WTC11 (cell line): ENCODE measurements at regions not wholly inside any gene's neighbourhood (a gene's known extent, or its start where the extent isn't known, plus 50 kb on each side); places are given as distances from the start of the nearest gene placed in this dataset.

Source experiments
- ATAC-seq: fragments of 200-7000 bp; cut with Tn5 transposase; 2 replicates; pipeline ENCODE4 v1.10.0; 2021; ENCODE audit warnings: mild to moderate bottlenecking, moderate library complexity
- CTCF ChIA-PET: fragments of 300-600 bp; sonication (Branson Sonifier 250); formaldehyde crosslinking; loops from one replicate; lab custom pipeline; 2021; ENCODE audit warnings: antibody characterized with exemption; lab: Charles Lee
- POLR2A ChIA-PET: fragments of 350-600 bp; sonication (Branson Sonifier 250); formaldehyde crosslinking; loops from one replicate; lab custom pipeline; 2021; ENCODE audit warnings: antibody characterized with exemption; lab: Charles Lee
- DNase-seq: peaks from one replicate; pipeline ENCODE4 v3.0.0; 2021; ENCODE audit warnings: low spot score
- H3K27ac Mint-ChIP-seq: 2 replicates; pipeline ENCODE4 v1.8.0; 2021; ENCODE audit warnings: mixed read lengths
- H3K27me3 Mint-ChIP-seq: 2 replicates; pipeline ENCODE4 v1.8.0; 2021; ENCODE audit warnings: low read depth, mild to moderate bottlenecking, moderate library complexity, mixed read lengths
- H3K36me3 Mint-ChIP-seq: 2 replicates; pipeline ENCODE4 v1.8.0; 2021; ENCODE audit warnings: mixed read lengths
- H3K4me1 Mint-ChIP-seq: 2 replicates; pipeline ENCODE4 v1.8.0; 2022; ENCODE audit warnings: mixed read lengths
- H3K4me3 Mint-ChIP-seq: 2 replicates; pipeline ENCODE4 v1.8.0; 2021; ENCODE audit warnings: mild to moderate bottlenecking, moderate library complexity, mixed read lengths
- H3K9me3 Mint-ChIP-seq: 2 replicates; pipeline ENCODE4 v1.8.0; 2021; ENCODE audit warnings: mixed read lengths
- ATF1 ChIP-seq: sonication (generic); formaldehyde crosslinking; IDR thresholded peaks from 2 replicates; pipeline ENCODE4 v1.8.1; 2023; ENCODE audit warnings: mild to moderate bottlenecking, moderate library complexity, missing genetic modification reagents
- ETV6 ChIP-seq: sonication (generic); formaldehyde crosslinking; IDR thresholded peaks from 2 replicates; pipeline ENCODE4 v1.8.1; 2022; ENCODE audit warnings: mild to moderate bottlenecking, missing genetic modification reagents
- KAT7 ChIP-seq: sonication (generic); formaldehyde crosslinking; IDR thresholded peaks from 2 replicates; pipeline ENCODE4 v1.8.1; 2023; ENCODE audit warnings: missing genetic modification reagents, mild to moderate bottlenecking, borderline replicate concordance
- MXD4 ChIP-seq: fragments of 250-450 bp; sonication (Bioruptor Pico); IDR thresholded peaks from 2 replicates; pipeline ENCODE4 v1.8.0; 2021; ENCODE audit warnings: mild to moderate bottlenecking, moderate library complexity, borderline replicate concordance
- MYBL2 ChIP-seq: sonication (generic); formaldehyde crosslinking; IDR thresholded peaks from 2 replicates; pipeline ENCODE4 v1.8.1; 2023; ENCODE audit warnings: mild to moderate bottlenecking, moderate library complexity, missing genetic modification reagents
- SMAD4 ChIP-seq: sonication (generic); formaldehyde crosslinking; IDR thresholded peaks from 2 replicates; pipeline ENCODE4 v1.8.0; 2022; ENCODE audit warnings: mild to moderate bottlenecking, missing genetic modification reagents
- SOX15 ChIP-seq: fragments of 250-450 bp; sonication (Bioruptor Pico); IDR thresholded peaks from 2 replicates; pipeline ENCODE4 v1.9.0; 2021; ENCODE audit warnings: mild to moderate bottlenecking
- SP1 ChIP-seq: sonication (generic); formaldehyde crosslinking; conservative IDR thresholded peaks from 2 replicates; pipeline ENCODE4 v1.8.1; 2022; ENCODE audit warnings: missing genetic modification reagents
- ZNF263 ChIP-seq: sonication (generic); formaldehyde crosslinking; IDR thresholded peaks from 2 replicates; pipeline ENCODE4 v1.8.1; 2022; ENCODE audit warnings: low read depth, mild to moderate bottlenecking, moderate library complexity, missing genetic modification reagents
- ZNF416 ChIP-seq: fragments of 250-450 bp; sonication (Bioruptor Pico); IDR thresholded peaks from 2 replicates; pipeline ENCODE4 v1.9.0; 2021; ENCODE audit warnings: mild to moderate bottlenecking, inconsistent platforms
- ZNF671 ChIP-seq: fragments of 250-450 bp; sonication (Bioruptor Pico); IDR thresholded peaks from 2 replicates; pipeline ENCODE4 v1.8.0; 2021; ENCODE audit warnings: mild to moderate bottlenecking
- TF ChIP-seq, protein P1 (sequence below): fragments of 250-450 bp; sonication (Bioruptor Pico); conservative IDR thresholded peaks from 2 replicates; pipeline ENCODE4 v1.9.0; 2021; ENCODE audit warnings: mild to moderate bottlenecking
- TF ChIP-seq, protein P2 (sequence below): fragments of 200-600 bp; IDR thresholded peaks from 2 replicates; pipeline ENCODE4 v1.8.0; 2022; ENCODE audit warnings: antibody characterized with exemption
- TF ChIP-seq, protein P3 (sequence below): sonication (generic); formaldehyde crosslinking; IDR thresholded peaks from 2 replicates; pipeline ENCODE4 v1.8.1; 2023; ENCODE audit warnings: mild to moderate bottlenecking, missing genetic modification reagents
- TF ChIP-seq, protein P4 (sequence below): sonication (generic); formaldehyde crosslinking; IDR thresholded peaks from 2 replicates; pipeline ENCODE4 v1.8.0; 2022; ENCODE audit warnings: mild to moderate bottlenecking, missing genetic modification reagents
- TF ChIP-seq, protein P5 (sequence below): fragments of 250-450 bp; sonication (Bioruptor Pico); IDR thresholded peaks from 2 replicates; pipeline ENCODE4 v1.9.0; 2021; ENCODE audit warnings: mild to moderate bottlenecking, borderline replicate concordance
- TF ChIP-seq, protein P6 (sequence below): sonication (generic); formaldehyde crosslinking; IDR thresholded peaks from 2 replicates; pipeline ENCODE4 v1.8.0; 2023; ENCODE audit warnings: missing genetic modification reagents

DNA sequence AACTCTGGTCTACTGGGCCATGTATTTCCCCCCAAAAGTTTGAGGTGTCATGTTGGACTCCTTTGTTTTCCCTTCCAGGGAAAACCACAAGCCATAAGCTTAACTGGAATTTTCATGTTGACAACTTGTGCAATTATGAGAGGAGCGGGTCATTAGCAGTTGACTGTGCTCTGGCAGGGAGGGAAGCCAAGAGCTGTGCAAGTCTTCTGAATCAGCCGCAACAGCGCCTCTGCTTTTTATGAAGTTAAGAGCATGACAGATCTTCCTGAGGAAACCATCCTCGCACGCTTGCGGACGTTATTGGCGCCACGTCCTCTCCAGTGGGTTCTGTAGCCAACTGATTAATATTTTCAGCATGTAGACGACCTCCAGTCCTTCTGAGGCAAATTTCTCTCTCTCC lies 148.7 kb upstream of the MKI67 start (continued):
- TF ChIP-seq SOX15: no peak
- no peak for TF ChIP-seq SMAD4 (CRISPR knock-in tag)
- no peak for TF ChIP-seq SP1 (CRISPR knock-in tag)

DNA sequence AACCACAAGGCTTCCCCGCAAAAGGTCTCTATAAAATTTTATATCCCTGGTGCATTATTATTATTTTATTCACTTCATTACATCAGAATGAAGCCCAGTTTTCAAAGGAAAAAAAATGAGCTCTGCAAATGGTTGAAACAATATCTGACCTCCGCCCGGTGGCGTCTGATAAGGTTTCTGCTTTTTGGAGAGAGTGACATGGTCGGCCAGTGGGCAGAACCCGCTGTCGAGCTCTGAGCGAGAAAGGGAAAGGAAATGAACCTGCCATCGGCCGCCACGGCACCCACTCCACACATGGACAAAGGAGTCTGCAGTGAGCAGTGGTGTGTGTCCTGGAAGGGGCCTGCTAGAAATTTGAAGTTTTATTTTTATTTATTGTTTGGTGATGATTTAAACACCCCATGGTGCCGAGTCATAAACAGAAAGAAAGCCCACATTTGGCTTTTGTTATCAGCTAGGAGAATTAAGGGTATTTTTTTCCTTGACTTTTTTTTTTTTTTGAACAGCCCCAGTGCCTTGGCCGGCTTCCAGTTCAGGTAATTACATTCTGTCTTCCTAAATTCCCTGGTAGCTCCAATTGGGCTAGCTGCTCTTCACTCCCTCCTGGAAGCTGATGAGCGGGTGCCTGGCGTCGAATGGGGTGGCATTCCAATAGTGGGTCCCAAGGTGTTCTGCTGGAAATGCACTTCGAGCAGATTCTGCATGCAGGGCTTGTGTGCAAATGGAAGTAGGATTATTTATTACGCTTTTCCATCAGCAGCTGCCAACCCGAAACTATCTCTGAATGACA lies 149.4 kb upstream of the MKI67 start:
- Mint-ChIP-seq H3K36me3 (no peaks in the 10 kb centered on the region), H3K27ac (no peak overlapping the region), H3K27me3 (no peaks in the 10 kb centered on the region), H3K4me1 (peaks cover 4% of the 10 kb centered on the region; the same call in 1 of the 2 replicates), H3K9me3 (no peaks in the 10 kb centered on the region), H3K4me3 (no peak overlapping the region)
- TF ChIP-seq, protein P1, sequence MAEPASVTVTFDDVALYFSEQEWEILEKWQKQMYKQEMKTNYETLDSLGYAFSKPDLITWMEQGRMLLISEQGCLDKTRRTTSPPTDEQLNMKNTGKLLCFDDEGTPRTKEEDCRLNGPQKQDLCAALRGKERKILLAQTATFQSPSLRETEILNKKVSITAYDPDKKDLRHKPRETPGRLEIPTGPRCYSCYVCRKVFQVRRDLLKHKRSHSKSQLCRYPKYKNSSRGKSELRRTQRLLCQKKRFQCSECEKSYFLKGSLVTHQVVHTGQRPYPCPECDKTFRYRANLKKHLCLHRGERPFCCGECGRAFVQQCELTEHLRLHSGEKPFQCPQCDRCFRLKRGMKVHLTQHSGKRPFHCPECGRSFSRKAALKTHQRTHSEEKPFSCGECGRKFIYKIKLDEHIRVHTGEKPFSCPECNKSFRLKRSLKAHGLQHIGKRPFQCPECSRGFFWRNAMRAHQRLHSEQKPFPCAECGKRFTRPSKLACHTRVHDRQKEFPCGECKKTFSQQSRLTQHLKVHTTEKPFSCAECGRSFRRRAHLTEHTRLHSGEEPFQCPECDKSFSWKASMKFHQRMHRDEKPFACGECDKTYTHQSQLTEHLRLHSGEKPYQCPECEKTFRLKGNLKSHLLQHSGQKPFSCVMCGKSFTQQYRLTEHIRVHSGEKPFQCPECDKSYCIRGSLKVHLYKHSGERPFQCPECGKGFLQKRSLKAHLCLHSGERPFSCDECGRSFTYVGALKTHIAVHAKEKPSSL (CRISPR knock-in tag): no peak
- TF ChIP-seq, protein P2, sequence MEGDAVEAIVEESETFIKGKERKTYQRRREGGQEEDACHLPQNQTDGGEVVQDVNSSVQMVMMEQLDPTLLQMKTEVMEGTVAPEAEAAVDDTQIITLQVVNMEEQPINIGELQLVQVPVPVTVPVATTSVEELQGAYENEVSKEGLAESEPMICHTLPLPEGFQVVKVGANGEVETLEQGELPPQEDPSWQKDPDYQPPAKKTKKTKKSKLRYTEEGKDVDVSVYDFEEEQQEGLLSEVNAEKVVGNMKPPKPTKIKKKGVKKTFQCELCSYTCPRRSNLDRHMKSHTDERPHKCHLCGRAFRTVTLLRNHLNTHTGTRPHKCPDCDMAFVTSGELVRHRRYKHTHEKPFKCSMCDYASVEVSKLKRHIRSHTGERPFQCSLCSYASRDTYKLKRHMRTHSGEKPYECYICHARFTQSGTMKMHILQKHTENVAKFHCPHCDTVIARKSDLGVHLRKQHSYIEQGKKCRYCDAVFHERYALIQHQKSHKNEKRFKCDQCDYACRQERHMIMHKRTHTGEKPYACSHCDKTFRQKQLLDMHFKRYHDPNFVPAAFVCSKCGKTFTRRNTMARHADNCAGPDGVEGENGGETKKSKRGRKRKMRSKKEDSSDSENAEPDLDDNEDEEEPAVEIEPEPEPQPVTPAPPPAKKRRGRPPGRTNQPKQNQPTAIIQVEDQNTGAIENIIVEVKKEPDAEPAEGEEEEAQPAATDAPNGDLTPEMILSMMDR: no peak
- TF ChIP-seq ZNF671 (CRISPR knock-in tag) (no peak), ATF1 (CRISPR knock-in tag) (no peak), MXD4 (CRISPR knock-in tag) (no peak), KAT7 (CRISPR knock-in tag) (no peak), ZNF416 (no peak), MYBL2 (CRISPR knock-in tag) (no peak)
- TF ChIP-seq, protein P3, sequence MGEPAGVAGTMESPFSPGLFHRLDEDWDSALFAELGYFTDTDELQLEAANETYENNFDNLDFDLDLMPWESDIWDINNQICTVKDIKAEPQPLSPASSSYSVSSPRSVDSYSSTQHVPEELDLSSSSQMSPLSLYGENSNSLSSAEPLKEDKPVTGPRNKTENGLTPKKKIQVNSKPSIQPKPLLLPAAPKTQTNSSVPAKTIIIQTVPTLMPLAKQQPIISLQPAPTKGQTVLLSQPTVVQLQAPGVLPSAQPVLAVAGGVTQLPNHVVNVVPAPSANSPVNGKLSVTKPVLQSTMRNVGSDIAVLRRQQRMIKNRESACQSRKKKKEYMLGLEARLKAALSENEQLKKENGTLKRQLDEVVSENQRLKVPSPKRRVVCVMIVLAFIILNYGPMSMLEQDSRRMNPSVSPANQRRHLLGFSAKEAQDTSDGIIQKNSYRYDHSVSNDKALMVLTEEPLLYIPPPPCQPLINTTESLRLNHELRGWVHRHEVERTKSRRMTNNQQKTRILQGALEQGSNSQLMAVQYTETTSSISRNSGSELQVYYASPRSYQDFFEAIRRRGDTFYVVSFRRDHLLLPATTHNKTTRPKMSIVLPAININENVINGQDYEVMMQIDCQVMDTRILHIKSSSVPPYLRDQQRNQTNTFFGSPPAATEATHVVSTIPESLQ: no peak
- DNase-seq (no peak), ATAC-seq (no peak)
- ChIA-PET CTCF (interaction anchor here (0.7 to 1.1 kb wide), 3 partner anchors 12 to 68 kb away, joined by 3 to 5 read pairs (median 4); no protein-coding TSS in a partner anchor), POLR2A (no interaction called here)

DNA sequence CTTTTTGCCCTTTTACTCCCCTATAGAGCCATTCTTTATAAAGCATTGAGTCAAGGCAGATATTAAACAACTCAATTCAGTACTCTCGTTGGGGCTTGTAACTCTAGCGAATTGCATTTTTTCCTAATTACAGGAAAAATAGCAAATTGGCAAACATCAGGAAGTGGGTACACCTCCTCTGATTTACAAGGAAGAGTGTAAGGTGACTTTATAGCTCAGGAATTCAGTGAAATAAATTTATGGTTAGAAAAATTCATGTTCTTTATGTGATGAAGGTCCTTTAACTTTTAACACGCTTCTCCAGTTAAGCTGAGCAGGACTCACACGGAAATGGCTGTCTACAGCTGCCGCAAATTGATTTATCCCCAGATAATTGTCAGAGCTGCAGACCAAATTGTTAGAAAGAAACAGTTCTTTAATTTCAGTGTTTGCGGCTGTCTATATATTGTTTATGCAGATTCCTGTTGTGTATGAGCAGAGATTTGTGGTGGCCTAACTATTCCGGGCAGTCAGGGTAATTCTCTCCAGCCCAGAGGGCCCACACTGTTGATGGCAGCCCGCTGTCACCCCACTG lies 151.1 kb upstream of the MKI67 start:
- Mint-ChIP-seq H3K4me3 (no peak overlapping the region), H3K27me3 (no peaks in the 10 kb centered on the region)
- no peak for ATAC-seq
- TF ChIP-seq ETV6 (CRISPR knock-in tag): no peak
- TF ChIP-seq ZNF416: no peak
- TF ChIP-seq, protein P4, sequence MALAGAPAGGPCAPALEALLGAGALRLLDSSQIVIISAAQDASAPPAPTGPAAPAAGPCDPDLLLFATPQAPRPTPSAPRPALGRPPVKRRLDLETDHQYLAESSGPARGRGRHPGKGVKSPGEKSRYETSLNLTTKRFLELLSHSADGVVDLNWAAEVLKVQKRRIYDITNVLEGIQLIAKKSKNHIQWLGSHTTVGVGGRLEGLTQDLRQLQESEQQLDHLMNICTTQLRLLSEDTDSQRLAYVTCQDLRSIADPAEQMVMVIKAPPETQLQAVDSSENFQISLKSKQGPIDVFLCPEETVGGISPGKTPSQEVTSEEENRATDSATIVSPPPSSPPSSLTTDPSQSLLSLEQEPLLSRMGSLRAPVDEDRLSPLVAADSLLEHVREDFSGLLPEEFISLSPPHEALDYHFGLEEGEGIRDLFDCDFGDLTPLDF (CRISPR knock-in tag): no peak
- no peak for TF ChIP-seq ZNF263 (CRISPR knock-in tag)
- TF ChIP-seq, protein P1 (CRISPR knock-in tag): no peak
- TF ChIP-seq, protein P5, sequence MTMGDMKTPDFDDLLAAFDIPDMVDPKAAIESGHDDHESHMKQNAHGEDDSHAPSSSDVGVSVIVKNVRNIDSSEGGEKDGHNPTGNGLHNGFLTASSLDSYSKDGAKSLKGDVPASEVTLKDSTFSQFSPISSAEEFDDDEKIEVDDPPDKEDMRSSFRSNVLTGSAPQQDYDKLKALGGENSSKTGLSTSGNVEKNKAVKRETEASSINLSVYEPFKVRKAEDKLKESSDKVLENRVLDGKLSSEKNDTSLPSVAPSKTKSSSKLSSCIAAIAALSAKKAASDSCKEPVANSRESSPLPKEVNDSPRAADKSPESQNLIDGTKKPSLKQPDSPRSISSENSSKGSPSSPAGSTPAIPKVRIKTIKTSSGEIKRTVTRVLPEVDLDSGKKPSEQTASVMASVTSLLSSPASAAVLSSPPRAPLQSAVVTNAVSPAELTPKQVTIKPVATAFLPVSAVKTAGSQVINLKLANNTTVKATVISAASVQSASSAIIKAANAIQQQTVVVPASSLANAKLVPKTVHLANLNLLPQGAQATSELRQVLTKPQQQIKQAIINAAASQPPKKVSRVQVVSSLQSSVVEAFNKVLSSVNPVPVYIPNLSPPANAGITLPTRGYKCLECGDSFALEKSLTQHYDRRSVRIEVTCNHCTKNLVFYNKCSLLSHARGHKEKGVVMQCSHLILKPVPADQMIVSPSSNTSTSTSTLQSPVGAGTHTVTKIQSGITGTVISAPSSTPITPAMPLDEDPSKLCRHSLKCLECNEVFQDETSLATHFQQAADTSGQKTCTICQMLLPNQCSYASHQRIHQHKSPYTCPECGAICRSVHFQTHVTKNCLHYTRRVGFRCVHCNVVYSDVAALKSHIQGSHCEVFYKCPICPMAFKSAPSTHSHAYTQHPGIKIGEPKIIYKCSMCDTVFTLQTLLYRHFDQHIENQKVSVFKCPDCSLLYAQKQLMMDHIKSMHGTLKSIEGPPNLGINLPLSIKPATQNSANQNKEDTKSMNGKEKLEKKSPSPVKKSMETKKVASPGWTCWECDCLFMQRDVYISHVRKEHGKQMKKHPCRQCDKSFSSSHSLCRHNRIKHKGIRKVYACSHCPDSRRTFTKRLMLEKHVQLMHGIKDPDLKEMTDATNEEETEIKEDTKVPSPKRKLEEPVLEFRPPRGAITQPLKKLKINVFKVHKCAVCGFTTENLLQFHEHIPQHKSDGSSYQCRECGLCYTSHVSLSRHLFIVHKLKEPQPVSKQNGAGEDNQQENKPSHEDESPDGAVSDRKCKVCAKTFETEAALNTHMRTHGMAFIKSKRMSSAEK: no peak
- TF ChIP-seq, protein P6, sequence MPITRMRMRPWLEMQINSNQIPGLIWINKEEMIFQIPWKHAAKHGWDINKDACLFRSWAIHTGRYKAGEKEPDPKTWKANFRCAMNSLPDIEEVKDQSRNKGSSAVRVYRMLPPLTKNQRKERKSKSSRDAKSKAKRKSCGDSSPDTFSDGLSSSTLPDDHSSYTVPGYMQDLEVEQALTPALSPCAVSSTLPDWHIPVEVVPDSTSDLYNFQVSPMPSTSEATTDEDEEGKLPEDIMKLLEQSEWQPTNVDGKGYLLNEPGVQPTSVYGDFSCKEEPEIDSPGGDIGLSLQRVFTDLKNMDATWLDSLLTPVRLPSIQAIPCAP (CRISPR knock-in tag): no peak

More for the DNA sequence above, 151.1 kb upstream of the MKI67 start:
- Mint-ChIP-seq H3K4me1 (peaks cover 4% of the 10 kb centered on the region; the same call in 1 of the 2 replicates), H3K9me3 (no peaks in the 10 kb centered on the region), H3K36me3 (no peaks in the 10 kb centered on the region), H3K27ac (no peak overlapping the region)
- ChIA-PET CTCF (no interaction called here), POLR2A (no interaction called here)
- DNase-seq: no peak
